NCI-H1436 (cell line): ENCODE measurements at regions not wholly inside any gene's neighbourhood (a gene's known extent, or its start where the extent isn't known, plus 50 kb on each side); places are given as distances from the start of the nearest gene placed in this dataset.
"Not testable (repeated sequence)": the region's sequence is repeated elsewhere in the genome, so short reads cannot be mapped to it uniquely, and the experiment has no call there.

ENCODE experiments used
- DNase-seq: peaks from one replicate; lab custom pipeline; 2025; lab: John Stamatoyannopoulos, UW

DNA sequence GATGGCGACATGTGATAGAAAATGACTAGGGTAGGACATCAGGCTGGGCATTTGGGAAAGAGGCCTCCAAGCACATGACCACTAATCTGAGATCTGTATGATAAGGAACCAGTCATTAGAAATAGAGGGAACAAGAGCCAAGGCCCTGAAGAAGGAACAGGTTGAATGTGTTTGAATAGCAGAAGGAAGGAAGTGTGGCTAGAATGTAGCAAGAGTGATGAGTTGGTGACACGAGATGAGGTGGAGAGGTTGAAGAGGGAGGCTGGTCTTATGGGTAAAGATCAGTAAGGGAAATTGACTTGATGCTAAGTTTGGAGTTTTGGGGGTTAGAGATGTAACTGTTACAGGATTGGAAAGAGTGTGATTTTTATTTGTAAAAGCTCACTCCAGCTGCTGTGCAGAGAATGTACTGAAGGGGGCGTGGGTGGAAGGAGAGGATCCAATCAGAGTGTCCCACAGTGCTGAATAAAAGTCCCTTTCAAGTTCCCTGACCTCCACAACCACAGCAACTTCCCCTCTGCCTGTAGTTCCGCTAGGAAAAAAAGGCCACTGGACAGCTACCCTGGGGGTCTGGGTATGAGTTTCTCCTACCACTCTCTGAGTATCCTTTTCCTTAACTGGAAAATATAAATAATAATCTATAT is 295.0 kb downstream of the OMA1 start:
- no peak for DNase-seq

DNA sequence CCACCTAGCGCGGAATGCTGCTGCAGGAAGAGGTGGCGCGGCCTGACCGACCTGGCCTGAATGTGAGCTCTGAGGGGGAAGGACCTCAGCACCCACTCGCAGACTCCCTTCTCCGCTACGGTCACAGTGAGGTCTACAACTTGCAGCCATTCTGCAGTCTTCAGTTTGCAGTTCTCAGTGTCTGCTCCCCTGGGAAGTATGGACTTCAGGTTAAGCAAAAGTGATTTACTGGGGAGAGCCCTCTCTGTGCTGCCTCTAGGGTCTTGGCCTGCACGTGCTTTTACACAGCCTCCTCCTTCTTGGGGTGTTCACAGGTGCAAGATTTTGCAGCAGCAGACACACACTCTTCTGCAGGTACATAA is 296.0 kb downstream of the OMA1 start:
- no peak for DNase-seq

DNA sequence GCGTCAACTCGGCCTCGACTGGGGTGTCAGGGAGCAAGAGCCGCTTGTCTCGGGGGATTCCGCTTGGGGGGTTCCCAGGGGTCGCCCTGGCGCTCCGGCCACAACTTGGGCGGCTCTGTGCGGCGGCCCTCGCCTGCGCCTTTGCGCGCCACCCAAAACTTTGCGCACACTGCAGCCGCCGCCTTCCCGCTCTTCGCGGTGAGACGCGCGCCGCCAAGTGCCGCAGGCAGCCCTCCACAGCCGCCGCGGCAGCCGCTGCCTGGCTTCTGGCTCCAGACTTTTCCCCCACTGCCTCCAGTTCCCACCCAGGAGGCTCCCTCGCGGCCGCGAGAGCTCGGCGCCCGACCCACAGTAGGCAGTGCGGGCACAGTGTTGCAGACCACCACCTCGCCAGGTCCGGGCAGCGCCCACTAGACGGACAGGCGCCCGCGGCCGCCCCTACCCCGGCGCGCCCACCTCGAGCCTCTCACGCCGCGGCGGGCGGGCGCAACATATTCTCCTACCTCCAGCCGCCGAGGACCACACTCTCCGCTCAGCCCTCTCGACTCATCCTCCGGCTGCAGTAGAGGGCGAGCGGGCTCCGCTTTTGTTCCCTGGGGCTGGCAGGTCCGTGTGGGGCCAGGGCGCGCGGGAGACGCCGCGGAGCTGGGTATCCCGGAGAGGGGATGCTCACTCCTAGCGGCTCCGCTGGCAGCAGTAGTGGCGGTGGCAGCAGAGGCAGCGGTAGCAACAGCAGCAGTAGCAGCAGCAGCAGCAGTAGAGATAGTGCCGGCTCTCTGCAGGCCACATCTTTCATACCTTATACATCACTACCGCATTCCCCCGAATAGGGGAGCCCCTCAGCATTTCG is 296.6 kb downstream of the OMA1 start:
- peak; percentile 10 for DNase-seq

DNA sequence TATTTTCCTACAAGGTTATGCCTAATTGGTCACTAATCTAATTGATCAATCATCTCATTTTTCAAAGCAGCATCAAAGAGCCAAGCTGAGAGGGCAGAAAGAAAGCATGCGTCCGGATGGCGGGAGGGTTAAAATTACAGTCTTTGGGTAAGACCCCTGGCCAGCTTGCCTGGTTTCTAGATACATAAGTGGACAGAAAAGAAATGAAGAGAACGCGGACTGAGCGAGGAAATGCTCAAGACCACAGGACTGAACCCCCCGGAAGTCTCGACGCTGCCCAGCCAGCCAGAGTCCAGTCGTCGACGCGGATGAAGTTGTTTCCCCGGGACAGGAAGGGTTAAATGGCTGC is 297.2 kb downstream of the OMA1 start:
- no peak for DNase-seq

DNA sequence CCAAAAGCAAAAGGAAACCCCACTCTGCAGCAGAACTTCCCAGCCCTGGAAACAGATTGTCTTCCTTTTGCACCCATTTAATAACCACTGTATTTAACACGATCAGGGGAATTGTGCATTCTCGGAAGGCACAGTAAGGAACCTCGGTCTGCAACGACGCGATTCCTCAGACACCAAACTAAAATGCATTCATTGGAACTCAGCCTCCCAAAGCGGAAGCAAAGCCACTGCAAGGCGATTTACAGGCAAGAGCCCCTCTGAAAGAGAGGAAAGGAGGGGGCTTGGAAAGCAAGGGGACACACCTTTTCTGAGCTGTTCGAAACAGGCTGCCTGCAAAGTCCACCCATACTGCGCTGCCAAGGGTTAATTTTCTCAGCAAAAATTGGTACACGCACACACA is 297.7 kb downstream of the OMA1 start:
- DNase-seq = no peak

DNA sequence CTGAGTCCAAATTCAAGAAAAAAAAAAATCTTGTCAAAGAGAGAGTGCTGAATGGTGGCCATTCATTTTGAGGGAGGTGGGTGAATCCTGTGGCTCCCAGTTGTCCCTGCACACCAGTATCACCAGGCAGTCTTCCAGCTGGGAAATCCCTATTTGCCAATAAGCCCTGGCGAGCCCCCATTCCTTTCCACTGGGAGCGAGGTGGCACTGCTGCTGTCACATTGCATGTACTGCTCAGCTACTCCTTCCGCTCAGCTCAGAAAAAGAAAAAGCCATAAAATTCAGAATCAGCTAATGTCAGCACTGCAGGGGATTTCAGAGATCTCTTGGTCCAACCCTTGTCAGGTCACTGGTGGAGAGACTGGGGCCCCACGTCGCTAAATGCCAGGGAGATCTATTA is 298.5 kb downstream of the OMA1 start:
- no peak for DNase-seq

DNA sequence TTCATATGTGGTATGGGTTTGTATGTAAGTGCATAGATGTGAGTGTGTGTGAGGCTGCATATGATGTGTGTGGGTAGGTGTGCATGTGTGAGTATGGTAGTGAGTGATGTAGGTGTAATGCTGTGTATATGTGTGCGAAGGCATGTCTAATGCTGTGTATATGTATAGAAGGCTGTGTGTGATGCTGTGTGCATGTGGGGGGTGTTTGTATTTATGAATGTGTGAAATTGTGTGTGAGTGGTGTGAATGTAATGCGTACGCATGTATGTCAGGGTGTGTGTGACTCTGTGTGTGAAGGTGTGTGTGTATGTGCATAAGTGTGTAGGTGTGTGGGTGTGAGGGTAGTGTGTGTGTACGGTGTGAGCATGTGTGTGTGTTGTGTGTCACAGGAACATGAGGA is 300.0 kb downstream of the OMA1 start:
- no peak for DNase-seq

DNA sequence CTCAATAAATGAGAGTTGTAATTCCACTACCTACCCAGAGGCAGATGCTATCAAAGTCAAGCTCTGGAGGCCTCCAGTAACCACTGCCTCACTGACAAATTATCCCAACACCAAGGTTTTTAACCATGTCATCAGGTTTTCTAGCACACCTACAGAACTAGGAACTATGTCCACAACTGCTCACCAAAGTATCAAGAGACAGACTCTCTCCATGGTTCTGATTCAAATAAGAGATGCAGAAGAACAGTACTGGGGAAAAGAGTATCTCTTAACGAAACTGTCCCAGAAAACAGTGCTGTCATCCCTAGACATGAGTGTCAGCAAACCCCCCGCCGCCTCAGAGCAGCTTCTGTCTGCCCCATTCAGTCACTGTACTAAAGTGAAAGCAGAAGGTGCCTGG is 301.7 kb downstream of the OMA1 start:
- no peak for DNase-seq

DNA sequence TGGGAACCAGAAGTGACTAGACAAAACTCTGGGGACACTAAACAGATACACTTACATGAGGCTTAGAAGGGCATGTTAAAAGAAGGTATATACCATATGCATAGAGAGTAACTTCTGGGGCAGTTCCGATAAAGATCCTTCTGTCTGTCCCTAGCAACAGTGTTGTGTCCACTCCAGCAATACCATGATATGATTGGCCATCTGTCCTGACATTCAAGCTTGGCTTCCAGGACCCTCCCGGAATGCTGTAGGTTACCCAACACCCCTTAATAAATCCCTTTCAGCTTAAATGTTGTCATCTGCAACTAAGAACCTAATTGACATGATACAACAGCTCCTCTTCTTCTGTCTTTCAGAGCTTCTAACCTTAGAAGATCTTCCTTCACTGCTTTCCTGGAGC is 307.7 kb downstream of the OMA1 start:
- no peak for DNase-seq

DNA sequence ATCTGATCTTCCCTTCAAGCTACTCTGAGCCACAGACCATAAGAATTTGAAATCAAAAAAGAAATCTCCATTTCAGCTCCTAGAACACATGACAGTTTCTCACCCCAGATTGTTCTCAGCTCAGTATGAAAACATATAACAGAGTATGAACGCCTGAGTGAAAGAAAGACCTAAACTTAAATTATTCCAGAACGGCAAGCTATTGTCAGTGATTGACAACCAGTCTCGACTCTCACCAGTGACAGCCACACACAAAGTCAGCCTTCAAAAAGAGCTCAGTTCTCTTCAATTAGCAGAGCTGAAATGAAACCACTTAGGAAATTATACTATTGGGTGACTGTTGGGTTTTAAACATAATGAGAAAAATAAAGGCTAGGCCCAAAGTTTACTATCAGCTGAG is 312.8 kb downstream of the OMA1 start:
- DNase-seq = no peak

DNA sequence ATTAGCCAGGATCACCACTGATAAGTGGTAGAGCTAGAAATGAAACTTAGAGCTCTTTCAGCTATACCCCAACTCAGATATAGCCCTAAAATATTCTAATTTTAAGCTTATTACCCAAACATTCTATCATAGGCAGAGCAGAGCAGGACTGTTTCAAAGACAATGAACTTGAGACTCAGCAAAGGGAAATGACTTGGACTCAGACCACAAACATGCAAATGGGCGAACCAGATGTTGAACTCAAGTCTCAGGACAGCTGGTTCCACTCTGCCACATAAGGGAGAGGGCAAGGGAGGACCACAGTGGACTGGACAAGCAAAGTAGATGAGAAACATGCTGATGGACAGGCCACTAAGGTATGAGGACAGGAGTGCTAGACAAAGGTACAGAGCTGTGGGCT is 315.3 kb downstream of the OMA1 start:
- DNase-seq = no peak

DNA sequence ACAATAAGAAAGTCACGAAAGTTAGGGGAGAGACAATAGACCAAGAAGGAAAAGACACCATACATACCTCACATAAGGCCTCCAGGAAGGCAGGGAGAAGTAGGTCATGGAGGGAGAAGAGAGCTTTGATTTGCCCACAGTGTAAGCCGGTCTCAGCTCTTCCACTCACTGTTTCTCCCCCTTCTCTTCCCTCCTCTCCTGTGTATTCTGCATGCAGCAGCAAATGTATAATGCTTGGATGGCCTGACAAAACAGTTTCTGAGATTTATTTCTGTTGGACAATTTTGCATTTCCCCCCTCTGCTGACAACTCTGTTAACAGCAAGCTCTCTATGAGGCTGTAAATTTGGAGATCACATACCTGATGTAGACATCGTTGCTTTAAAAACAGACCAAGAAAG is 318.9 kb downstream of the OMA1 start:
- no peak for DNase-seq

DNA sequence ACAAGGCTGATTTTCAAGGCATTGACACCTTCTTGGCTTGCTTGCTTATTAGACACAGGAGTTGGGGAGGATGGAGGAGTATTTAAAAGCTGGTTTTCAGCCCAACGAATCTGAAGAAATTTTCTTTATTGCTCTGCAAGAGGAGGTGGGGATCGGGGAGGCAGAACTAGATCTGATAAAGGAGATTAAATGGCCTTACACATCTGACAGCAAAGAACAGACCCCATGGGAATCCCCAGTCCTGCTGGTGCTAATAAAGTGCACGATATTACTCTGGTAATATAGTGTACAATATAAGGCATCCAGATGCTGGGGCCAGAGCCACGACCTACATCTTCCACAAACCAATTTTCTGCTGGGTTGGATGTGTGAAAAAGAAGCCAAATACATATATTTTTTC is 323.0 kb downstream of the OMA1 start:
- DNase-seq = no peak

DNA sequence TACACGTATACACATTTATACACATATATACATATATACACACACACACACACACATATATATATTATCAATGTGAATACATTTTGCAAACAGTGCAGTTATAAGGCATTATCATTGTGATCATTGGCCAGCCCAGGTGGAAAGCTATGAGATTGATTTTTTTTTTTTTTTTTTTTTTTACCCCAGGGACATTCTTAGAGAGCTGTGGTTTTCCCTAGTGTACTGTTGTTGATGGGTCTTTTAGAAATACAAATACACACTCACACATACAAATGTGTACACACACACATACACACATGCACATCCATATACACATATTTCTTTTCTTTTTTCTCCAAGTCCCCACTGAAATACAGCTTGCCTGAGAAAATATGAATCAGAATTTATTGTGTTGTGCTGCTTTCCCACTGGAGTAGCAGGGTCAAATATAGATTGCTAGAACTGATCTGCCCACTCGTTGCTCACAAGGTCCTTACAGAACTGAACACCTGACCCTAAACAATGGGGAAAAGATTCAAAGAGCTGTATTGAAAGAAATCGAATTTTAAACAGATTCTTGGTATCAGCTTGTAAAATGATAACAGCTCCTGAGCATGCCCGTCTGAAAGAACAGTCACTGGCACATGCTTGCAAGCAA is 325.6 kb downstream of the OMA1 start:
- DNase-seq = peak; percentile 11

DNA sequence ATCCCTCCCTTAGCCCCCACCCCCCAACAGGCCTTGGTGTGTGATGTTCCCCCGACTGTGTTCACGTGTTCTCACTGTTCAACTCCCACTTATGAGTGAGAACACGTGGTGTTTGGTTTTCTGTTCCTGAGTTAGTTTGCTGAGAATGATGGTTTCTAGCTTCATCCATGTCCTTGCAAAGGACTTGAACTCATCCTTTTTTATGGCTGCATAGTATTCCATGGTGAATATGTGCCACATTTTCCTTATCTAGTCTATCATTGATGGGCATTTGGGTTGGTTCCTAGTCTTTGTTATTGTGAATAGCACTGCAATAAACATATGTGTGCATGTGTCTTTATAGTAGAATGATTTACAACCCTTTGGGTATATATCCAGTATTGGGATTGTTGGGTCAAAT is 330.4 kb downstream of the OMA1 start:
- DNase-seq = not testable (repeated sequence)

DNA sequence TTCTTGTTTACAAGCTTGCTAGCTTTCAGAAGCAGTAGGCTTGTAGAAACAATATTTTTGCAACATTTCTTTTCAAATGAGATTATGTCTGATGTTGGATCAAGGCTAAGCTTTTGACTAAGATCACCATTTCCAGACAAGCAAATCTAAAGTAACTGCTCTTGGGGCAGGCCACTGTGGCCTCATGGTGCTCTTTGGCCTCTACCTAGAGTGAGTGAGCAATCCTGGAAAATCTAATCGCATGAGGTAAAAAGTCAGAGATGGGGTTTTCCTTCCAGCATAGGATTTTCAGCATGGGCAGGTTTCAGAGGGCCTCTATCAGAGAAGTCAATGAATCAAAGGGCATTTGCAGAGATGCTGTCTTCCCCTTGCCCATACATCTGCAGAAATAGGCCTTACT is 331.9 kb downstream of the OMA1 start:
- no peak for DNase-seq

DNA sequence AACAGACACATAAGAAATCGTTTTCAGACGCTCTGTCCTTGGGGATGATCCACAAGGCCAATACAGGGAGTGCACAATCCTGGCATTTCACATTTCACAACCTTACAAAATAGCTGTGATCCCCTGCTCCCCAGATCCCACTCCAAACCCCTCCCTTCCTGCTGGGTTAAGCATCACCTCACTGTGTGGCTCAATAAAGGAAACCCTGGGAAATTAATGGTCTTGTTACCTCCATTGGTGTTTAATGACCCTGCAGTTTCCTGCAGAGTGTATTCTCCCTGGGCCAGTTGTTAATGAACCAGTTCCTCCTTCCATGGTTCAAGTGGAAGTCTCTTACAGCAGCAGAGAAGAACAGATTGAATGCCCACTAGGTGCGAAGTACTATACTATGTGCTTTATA is 334.7 kb downstream of the OMA1 start:
- DNase-seq = no peak

DNA sequence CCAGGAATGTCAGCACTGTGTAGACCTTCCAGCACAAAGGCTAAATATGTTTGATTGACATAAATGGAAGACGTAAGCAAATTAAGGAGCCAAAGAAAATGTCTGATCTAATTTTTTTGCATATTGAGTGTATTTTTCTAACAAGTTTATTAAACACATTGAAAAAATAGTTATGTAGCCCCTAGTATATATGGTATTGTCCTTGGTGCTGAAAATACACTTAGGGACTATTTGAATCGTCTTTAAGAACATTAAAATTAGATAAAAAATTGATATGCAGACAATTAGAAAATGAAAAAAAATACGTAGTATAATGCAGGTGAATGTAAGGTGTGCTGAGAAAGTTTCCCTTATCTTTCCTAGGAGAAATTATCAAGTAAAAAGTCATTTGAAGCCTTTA is 337.0 kb downstream of the OMA1 start:
- no peak for DNase-seq

DNA sequence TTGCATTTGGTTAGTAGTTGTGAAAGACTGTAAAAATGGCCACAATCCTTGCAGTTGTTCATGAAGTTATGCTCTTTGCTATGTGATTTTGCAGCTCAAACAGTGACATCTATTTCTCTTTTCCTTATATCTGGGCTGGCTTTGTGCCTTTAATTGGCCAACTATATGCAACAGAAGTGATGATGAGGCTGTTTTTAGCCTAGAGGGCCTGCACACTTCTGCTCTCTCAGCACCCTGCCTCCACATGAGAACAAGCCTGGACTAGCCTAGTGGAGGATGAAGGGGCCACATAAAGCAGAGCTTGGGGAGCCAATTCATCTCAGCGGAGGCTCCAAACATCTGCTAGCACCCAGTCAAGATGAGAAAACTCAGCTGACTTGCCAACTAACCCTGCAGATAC is 339.8 kb downstream of the OMA1 start:
- DNase-seq = no peak

DNA sequence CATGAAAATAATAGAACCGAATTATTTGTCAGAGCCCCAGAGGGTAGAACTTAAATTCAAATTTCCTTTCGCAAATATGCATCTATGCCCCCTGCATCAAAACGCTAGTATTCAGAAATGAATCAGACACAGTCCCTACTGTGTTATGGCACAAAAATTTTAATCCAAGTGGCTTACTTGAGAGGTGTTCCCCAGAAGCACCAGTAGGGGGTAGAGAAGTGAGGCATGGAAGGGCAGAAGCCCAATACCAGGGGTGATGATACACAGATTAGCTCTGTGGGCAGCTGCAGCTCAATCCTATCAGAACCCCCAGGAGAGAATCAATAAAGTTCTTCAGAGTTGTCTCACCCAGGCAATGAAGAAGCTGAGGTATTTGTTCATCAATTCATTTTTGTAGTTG is 342.2 kb downstream of the OMA1 start:
- no peak for DNase-seq

DNA sequence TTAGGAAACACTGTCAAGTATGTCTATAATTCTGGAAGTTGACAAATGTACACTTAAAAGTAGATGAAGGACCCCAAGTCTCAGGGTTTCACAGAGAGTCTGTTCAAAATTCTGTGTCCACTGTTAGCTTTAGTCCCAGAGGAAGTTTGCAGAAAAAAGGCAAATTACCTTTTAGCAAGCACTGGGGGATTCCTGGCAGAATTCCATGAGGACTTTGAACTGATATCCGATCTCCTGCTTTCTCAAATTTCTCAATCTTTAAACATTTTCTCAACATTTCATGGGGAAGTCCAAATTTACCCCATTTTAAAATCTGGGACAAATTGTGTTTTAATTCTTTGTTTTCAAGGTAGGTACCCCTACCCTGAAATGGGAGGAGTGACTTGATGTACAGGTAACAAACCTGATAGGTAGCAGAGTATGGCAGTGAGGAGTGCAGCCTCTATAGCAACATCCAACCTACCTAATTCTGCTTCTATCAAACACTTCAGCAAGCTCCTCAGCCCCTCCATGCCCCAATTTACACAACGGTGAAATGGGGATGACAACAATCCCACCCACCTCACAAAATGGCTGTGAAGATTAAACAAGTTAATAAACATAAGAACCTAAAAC is 344.9 kb downstream of the OMA1 start:
- no peak for DNase-seq

DNA sequence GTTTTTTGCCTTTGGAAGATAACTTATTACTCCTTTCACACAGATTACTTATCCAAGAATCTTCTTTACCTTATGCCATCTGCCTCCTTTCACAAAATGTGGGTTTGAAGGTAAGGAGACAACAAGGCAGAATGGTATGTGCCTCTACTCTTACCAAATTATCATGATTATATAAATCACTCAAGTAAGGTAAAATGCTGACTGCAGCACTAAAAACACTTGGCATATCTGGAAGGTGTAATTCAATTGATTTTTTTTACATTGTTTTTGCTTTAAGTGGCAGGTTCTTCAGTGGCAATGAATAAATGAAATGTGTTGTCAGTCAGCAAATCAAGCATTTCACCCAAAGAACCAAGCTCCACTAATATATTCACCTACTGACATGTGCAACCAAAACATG is 346.1 kb downstream of the OMA1 start:
- DNase-seq = no peak

DNA sequence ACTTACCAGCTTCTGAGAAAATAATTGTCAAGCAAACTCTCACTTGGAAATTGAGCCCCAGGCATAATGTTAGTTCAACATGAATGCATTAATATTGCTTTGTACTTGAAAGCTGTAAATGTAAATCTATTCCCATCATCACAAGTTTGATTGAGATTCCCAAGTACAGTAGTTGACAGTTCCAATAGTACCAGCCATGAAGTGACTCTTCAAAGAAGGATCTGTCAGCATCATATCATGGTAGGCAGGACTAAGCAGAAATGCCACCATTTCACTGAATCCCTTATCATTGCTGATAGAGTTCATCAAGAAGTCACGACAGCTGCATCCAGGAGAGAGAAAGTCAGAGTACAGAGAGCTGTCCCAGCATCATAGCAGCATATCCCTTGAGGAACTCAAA is 348.7 kb downstream of the OMA1 start:
- no peak for DNase-seq
